K562 (cell line): ENCODE measurements at regions not wholly inside any gene's neighbourhood (a gene's known extent, or its start where the extent isn't known, plus 50 kb on each side); places are given as distances from the start of the nearest gene placed in this dataset.

Experiments
- PPARD ChIP-seq: fragments of 250-450 bp; sonication (Bioruptor Pico); IDR thresholded peaks from 2 replicates; pipeline ENCODE4 v1.8.0; 2022; ENCODE audit warnings: inconsistent platforms, mild to moderate bottlenecking, moderate library complexity
- RERE ChIP-seq: sonication (generic); formaldehyde crosslinking; IDR thresholded peaks from 2 replicates; pipeline ENCODE4 v1.8.0; 2023; ENCODE audit warnings: missing genetic modification reagents, mild to moderate bottlenecking, borderline replicate concordance
- SRSF1 ChIP-seq: fragments of 200-400 bp; formaldehyde crosslinking; IDR thresholded peaks from 2 replicates; pipeline ENCODE4 v1.6.1; 2017; ENCODE audit warnings: mild to moderate bottlenecking, low read depth, low read length, moderate library complexity
- TOE1 ChIP-seq, 2 experiments: fragments of 450-650 bp in 1 of 2; sonication (generic) in 1 of 2; formaldehyde crosslinking in 1 of 2; IDR thresholded peaks; 2 replicates each; pipeline versions ENCODE4 v1.7.1 to v1.8.0; 2016 to 2022; ENCODE audit warnings: borderline replicate concordance in 2 of 2, mild to moderate bottlenecking in 2 of 2, antibody characterized with exemption in 1 of 2, inconsistent platforms in 1 of 2, low read depth in 1 of 2, missing genetic modification reagents in 1 of 2, moderate library complexity in 1 of 2
- ZNF347 ChIP-seq: fragments of 450-650 bp; formaldehyde crosslinking; IDR thresholded peaks from 2 replicates; pipeline ENCODE4 v1.4.0; 2020; ENCODE audit warnings: low read depth, mild to moderate bottlenecking, moderate library complexity

- TF ChIP-seq RERE (CRISPR knock-in tag), result no peak
- no peak for TF ChIP-seq TOE1 (IDR thresholded peaks at IDR 0.05; ENCODE audit: borderline replicate concordance)
- no peak for TF ChIP-seq TOE1 (CRISPR knock-in tag; IDR thresholded peaks at IDR 0.05; ENCODE audit: borderline replicate concordance, low read depth)
- no peak for TF ChIP-seq PPARD (CRISPR knock-in tag)
- no peak for TF ChIP-seq ZNF347
- no peak for TF ChIP-seq SRSF1
These were observed 117.6 kb upstream of the PHACTR1 start (continued) for GRCh38 chr6:12598919-12599318.
